ENCODE measurements at regions not wholly inside any gene's neighbourhood (a gene's known extent, or its start where the extent isn't known, plus 50 kb on each side); places are given as distances from the start of the nearest gene placed in this dataset.

GRCh38 chr14:97271451-97271960 lies 474.3 kb downstream of the VRK1 start:
- H3K9me3 ChIP-seq (ENCODE audit: low read depth, low read length) = no peaks in the 10 kb centered on the region
- H3K4me1 ChIP-seq (ENCODE audit: insufficient read depth, low read length) = no peaks in the 10 kb centered on the region
- no peaks in the 10 kb centered on the region for H3K27me3 ChIP-seq (ENCODE audit: insufficient read depth, low read length)
- no peak overlapping the region for H3K4me3 ChIP-seq (ENCODE audit: low read length)

- Histone ChIP-seq H3K9me3 (ENCODE audit: low read depth, low read length) (no peaks in the 10 kb centered on the region), H3K27me3 (ENCODE audit: insufficient read depth, low read length) (no peaks in the 10 kb centered on the region), H3K4me1 (ENCODE audit: insufficient read depth, low read length) (no peaks in the 10 kb centered on the region), H3K4me3 (ENCODE audit: low read length) (no peak overlapping the region)
Observed at GRCh38 chr14:97273540-97273939, 476.4 kb downstream of the VRK1 start.

GRCh38 chr14:97274626-97275025 lies 477.4 kb downstream of the VRK1 start:
- Histone ChIP-seq H3K4me1 (ENCODE audit: insufficient read depth, low read length) (no peaks in the 10 kb centered on the region), H3K4me3 (ENCODE audit: low read length) (no peak overlapping the region), H3K27me3 (ENCODE audit: insufficient read depth, low read length) (no peaks in the 10 kb centered on the region), H3K9me3 (ENCODE audit: low read depth, low read length) (no peaks in the 10 kb centered on the region)

GRCh38 chr14:97275276-97275675 lies 478.1 kb downstream of the VRK1 start:
- Histone ChIP-seq H3K9me3 (ENCODE audit: low read depth, low read length) (no peaks in the 10 kb centered on the region), H3K27me3 (ENCODE audit: insufficient read depth, low read length) (no peaks in the 10 kb centered on the region), H3K4me1 (ENCODE audit: insufficient read depth, low read length) (no peaks in the 10 kb centered on the region), H3K4me3 (ENCODE audit: low read length) (no peak overlapping the region)

- Histone ChIP-seq H3K27me3 (ENCODE audit: insufficient read depth, low read length) (no peaks in the 10 kb centered on the region), H3K9me3 (ENCODE audit: low read depth, low read length) (no peaks in the 10 kb centered on the region), H3K4me1 (ENCODE audit: insufficient read depth, low read length) (no peaks in the 10 kb centered on the region), H3K4me3 (ENCODE audit: low read length) (no peak overlapping the region)
Observed at GRCh38 chr14:97276573-97276972, 479.4 kb downstream of the VRK1 start.

GRCh38 chr14:97277711-97278110 lies 480.5 kb downstream of the VRK1 start:
- H3K4me1 ChIP-seq (ENCODE audit: insufficient read depth, low read length) = no peaks in the 10 kb centered on the region
- H3K27me3 ChIP-seq (ENCODE audit: insufficient read depth, low read length) = no peaks in the 10 kb centered on the region
- no peaks in the 10 kb centered on the region for H3K9me3 ChIP-seq (ENCODE audit: low read depth, low read length)
- no peak overlapping the region for H3K4me3 ChIP-seq (ENCODE audit: low read length)

- Histone ChIP-seq H3K4me3 (ENCODE audit: low read length) (no peak overlapping the region), H3K27me3 (ENCODE audit: insufficient read depth, low read length) (no peaks in the 10 kb centered on the region), H3K4me1 (ENCODE audit: insufficient read depth, low read length) (no peaks in the 10 kb centered on the region), H3K9me3 (ENCODE audit: low read depth, low read length) (no peaks in the 10 kb centered on the region)
Observed at GRCh38 chr14:97280526-97280925, 483.3 kb downstream of the VRK1 start.

- Histone ChIP-seq H3K4me3 (ENCODE audit: low read length) (no peak overlapping the region), H3K9me3 (ENCODE audit: low read depth, low read length) (no peaks in the 10 kb centered on the region), H3K4me1 (ENCODE audit: insufficient read depth, low read length) (no peaks in the 10 kb centered on the region), H3K27me3 (ENCODE audit: insufficient read depth, low read length) (no peaks in the 10 kb centered on the region)
Observed at GRCh38 chr14:97281741-97282140, 484.6 kb downstream of the VRK1 start.

GRCh38 chr14:97282210-97283004 lies 485.2 kb downstream of the VRK1 start:
- no peaks in the 10 kb centered on the region for H3K4me1 ChIP-seq (ENCODE audit: insufficient read depth, low read length)
- H3K27me3 ChIP-seq (ENCODE audit: insufficient read depth, low read length) = no peaks in the 10 kb centered on the region
- no peaks in the 10 kb centered on the region for H3K9me3 ChIP-seq (ENCODE audit: low read depth, low read length)
- H3K4me3 ChIP-seq (ENCODE audit: low read length) = no peak overlapping the region

GRCh38 chr14:97283005-97283403 lies 485.8 kb downstream of the VRK1 start:
- H3K27me3 ChIP-seq (ENCODE audit: insufficient read depth, low read length) = no peaks in the 10 kb centered on the region
- H3K9me3 ChIP-seq (ENCODE audit: low read depth, low read length) = no peaks in the 10 kb centered on the region
- H3K4me1 ChIP-seq (ENCODE audit: insufficient read depth, low read length) = no peaks in the 10 kb centered on the region
- no peak overlapping the region for H3K4me3 ChIP-seq (ENCODE audit: low read length)

- Histone ChIP-seq H3K4me1 (ENCODE audit: insufficient read depth, low read length) (no peaks in the 10 kb centered on the region), H3K27me3 (ENCODE audit: insufficient read depth, low read length) (peaks cover 2% of the 10 kb centered on the region), H3K9me3 (ENCODE audit: low read depth, low read length) (no peaks in the 10 kb centered on the region), H3K4me3 (ENCODE audit: low read length) (no peak overlapping the region)
Observed at GRCh38 chr14:97283426-97283825, 486.2 kb downstream of the VRK1 start.

GRCh38 chr14:97283841-97284240 lies 486.7 kb downstream of the VRK1 start:
- Histone ChIP-seq H3K4me3 (ENCODE audit: low read length) (no peak overlapping the region), H3K4me1 (ENCODE audit: insufficient read depth, low read length) (no peaks in the 10 kb centered on the region), H3K27me3 (ENCODE audit: insufficient read depth, low read length) (peaks cover 2% of the 10 kb centered on the region), H3K9me3 (ENCODE audit: low read depth, low read length) (no peaks in the 10 kb centered on the region)

- H3K4me1 ChIP-seq (ENCODE audit: insufficient read depth, low read length) = peaks cover 6% of the 10 kb centered on the region
- no peaks in the 10 kb centered on the region for H3K9me3 ChIP-seq (ENCODE audit: low read depth, low read length)
- peaks cover 2% of the 10 kb centered on the region for H3K27me3 ChIP-seq (ENCODE audit: insufficient read depth, low read length)
- H3K4me3 ChIP-seq (ENCODE audit: low read length) = no peak overlapping the region
Observed at GRCh38 chr14:97287956-97288355, 490.8 kb downstream of the VRK1 start.

- no peak overlapping the region for H3K4me3 ChIP-seq (ENCODE audit: low read length)
- H3K4me1 ChIP-seq (ENCODE audit: insufficient read depth, low read length) = peaks cover 6% of the 10 kb centered on the region
- peaks cover 2% of the 10 kb centered on the region for H3K27me3 ChIP-seq (ENCODE audit: insufficient read depth, low read length)
- no peaks in the 10 kb centered on the region for H3K9me3 ChIP-seq (ENCODE audit: low read depth, low read length)
Observed at GRCh38 chr14:97290065-97290464, 492.9 kb downstream of the VRK1 start.

GRCh38 chr14:97290977-97291376 lies 493.8 kb downstream of the VRK1 start:
- H3K27me3 ChIP-seq (ENCODE audit: insufficient read depth, low read length) = peaks cover 2% of the 10 kb centered on the region
- H3K4me1 ChIP-seq (ENCODE audit: insufficient read depth, low read length) = peaks cover 6% of the 10 kb centered on the region
- H3K9me3 ChIP-seq (ENCODE audit: low read depth, low read length) = no peaks in the 10 kb centered on the region
- H3K4me3 ChIP-seq (ENCODE audit: low read length) = no peak overlapping the region

- Histone ChIP-seq H3K27me3 (ENCODE audit: insufficient read depth, low read length) (peaks cover 4% of the 10 kb centered on the region), H3K9me3 (ENCODE audit: low read depth, low read length) (no peaks in the 10 kb centered on the region), H3K4me3 (ENCODE audit: low read length) (no peak overlapping the region), H3K4me1 (ENCODE audit: insufficient read depth, low read length) (peaks cover 6% of the 10 kb centered on the region)
Observed at GRCh38 chr14:97293659-97294058, 496.5 kb downstream of the VRK1 start.
